Thyroid gland (tissue), 4 donors: ENCODE measurements at regions not wholly inside any gene's neighbourhood (a gene's known extent, or its start where the extent isn't known, plus 50 kb on each side); places are given as distances from the start of the nearest gene placed in this dataset.

Experiments used
- DNase-seq, 2 donors: peaks; one replicate each; pipeline ENCODE4 v3.0.0-alpha.2; 2019
- H3K27ac ChIP-seq, 3 donors: fragments of 200-600 bp; sonication (generic); 1 replicate in 2 of 3; 2 replicates in 1 of 3; pipeline ENCODE4 v1.5.1; 2016 to 2019; ENCODE audit warnings: mild to moderate bottlenecking in 1 of 3, moderate library complexity in 1 of 3
- H3K27me3 ChIP-seq: fragments of 200-600 bp; sonication (generic); one replicate; pipeline ENCODE4 v1.5.1; 2019
- H3K36me3 ChIP-seq, 2 donors: fragments of 200-600 bp; sonication (generic); one replicate each; pipeline ENCODE4 v1.5.1; 2016 to 2019
- H3K4me1 ChIP-seq, 2 donors: fragments of 200-600 bp; sonication (generic); one replicate each; pipeline ENCODE4 v1.5.1; 2017 to 2019
- H3K4me3 ChIP-seq, 3 donors: fragments of 200-600 bp; sonication (generic); replicated peaks in 1 of 3; 1 replicate in 2 of 3; 2 replicates in 1 of 3; pipeline ENCODE4 v1.5.1; 2016; ENCODE audit warnings: mild to moderate bottlenecking in 1 of 3
- H3K9me3 ChIP-seq: fragments of 200-600 bp; sonication (generic); one replicate; pipeline ENCODE4 v1.5.1; 2017
- CTCF ChIP-seq, 6 experiments: fragments of 200-600 bp in 3 of 6; fragments of 450-650 bp in 3 of 6; sonication (generic) in 3 of 6; IDR thresholded peaks; one replicate each; pipeline ENCODE4 v1.5.1; 2016 to 2019; ENCODE audit warnings: antibody characterized with exemption in 6 of 6, mild to moderate bottlenecking in 2 of 6, inconsistent platforms in 1 of 6, moderate library complexity in 1 of 6
- POLR2A ChIP-seq, 2 donors: fragments of 450-650 bp; IDR thresholded peaks; one replicate each; pipeline ENCODE4 v1.6.1; 2017; ENCODE audit warnings: antibody characterized with exemption in 2 of 2, mild to moderate bottlenecking in 2 of 2, moderate library complexity in 1 of 2
- WGBS, 2 donors: methylation state at CpG; one replicate each; pipeline ENCODE4 v1.1.5; 2017; 5-methylcytosine and 5-hydroxymethylcytosine counted together
- intact Hi-C: fragments of 100-400 bp; cut with DNase I; formaldehyde crosslinking; loops from one replicate; pipeline ENCODE4 v1.15.1; 2023

- Histone ChIP-seq H3K27me3 (no peaks in the 10 kb centered on the region), H3K36me3 (no peaks in the 10 kb centered on the region), H3K9me3 (no peaks in the 10 kb centered on the region), H3K4me1 (no peaks in the 10 kb centered on the region), H3K4me3 (no peak overlapping the region), H3K27ac (no peak overlapping the region)
- WGBS, 2 donors: 60 to 64% methylated on average over 3 of the region's 3 CpGs
- DNase-seq: no peak
- TF ChIP-seq POLR2A (IDR thresholded peaks at IDR 0.05) (no peak), CTCF (IDR thresholded peaks at IDR 0.05) (no peak)
- intact Hi-C loops: no loop called here
Measured at GRCh38 chr5:57561231-57561842, 78.7 kb upstream of the ACTBL2 start.

GRCh38 chr5:57559110-57559635, 76.6 kb upstream of the ACTBL2 start:
- Histone ChIP-seq H3K4me3 (no peak overlapping the region), H3K27ac (no peak overlapping the region), H3K36me3 (no peaks in the 10 kb centered on the region), H3K4me1 (no peaks in the 10 kb centered on the region), H3K27me3 (no peaks in the 10 kb centered on the region), H3K9me3 (no peaks in the 10 kb centered on the region)
- intact Hi-C loops: no loop called here
- no peak for TF ChIP-seq CTCF (IDR thresholded peaks at IDR 0.05)
- 92% methylated on average over 3 of the region's 3 CpGs for WGBS, 2 donors
- no peak for DNase-seq

- no peaks in the 10 kb centered on the region for H3K9me3 ChIP-seq
- no peaks in the 10 kb centered on the region for H3K4me1 ChIP-seq
- no peaks in the 10 kb centered on the region for H3K36me3 ChIP-seq
- intact Hi-C loops: no loop called here
- TF ChIP-seq CTCF (IDR thresholded peaks at IDR 0.05) (no peak), POLR2A (IDR thresholded peaks at IDR 0.05) (no peak)
- H3K4me3 ChIP-seq: no peak overlapping the region
- 53 to 66% methylated on average over 3 of the region's 3 CpGs for WGBS, 2 donors
- no peaks in the 10 kb centered on the region for H3K27me3 ChIP-seq
- DNase-seq: no peak
- no peak overlapping the region for H3K27ac ChIP-seq
Measured at GRCh38 chr5:57552033-57552432, 69.4 kb upstream of the ACTBL2 start.

GRCh38 chr5:57551251-57551650, 68.6 kb upstream of the ACTBL2 start:
- WGBS, 2 donors: 84 to 87% methylated on average over 3 of the region's 3 CpGs
- no peaks in the 10 kb centered on the region for H3K9me3 ChIP-seq
- no peak overlapping the region for H3K4me3 ChIP-seq
- no peak overlapping the region for H3K27ac ChIP-seq
- no peaks in the 10 kb centered on the region for H3K36me3 ChIP-seq
- TF ChIP-seq CTCF (IDR thresholded peaks at IDR 0.05) (no peak), POLR2A (IDR thresholded peaks at IDR 0.05) (no peak)
- DNase-seq: no peak
- no peaks in the 10 kb centered on the region for H3K4me1 ChIP-seq
- intact Hi-C loops: no loop called here
- no peaks in the 10 kb centered on the region for H3K27me3 ChIP-seq

- Histone ChIP-seq H3K27ac (no peak overlapping the region), H3K27me3 (no peaks in the 10 kb centered on the region), H3K4me1 (no peaks in the 10 kb centered on the region), H3K9me3 (no peaks in the 10 kb centered on the region), H3K4me3 (no peak overlapping the region), H3K36me3 (no peaks in the 10 kb centered on the region)
- TF ChIP-seq CTCF (IDR thresholded peaks at IDR 0.05) (no peak), POLR2A (IDR thresholded peaks at IDR 0.05) (no peak)
- no peak for DNase-seq
- WGBS, 2 donors: 56% methylated on average over 5 of the region's 6 CpGs; no CpG with 5 or more reads in 1 of the 2 donors
- intact Hi-C loops: no loop called here
Measured at GRCh38 chr5:57550132-57550531, 67.5 kb upstream of the ACTBL2 start.
